NT2/D1 (cell line): ENCODE measurements at regions not wholly inside any gene's neighbourhood (a gene's known extent, or its start where the extent isn't known, plus 50 kb on each side); places are given as distances from the start of the nearest gene placed in this dataset.

Experiments used
- DNase-seq: peaks from one replicate; pipeline ENCODE4 v3.0.0-alpha.2; 2011; ENCODE audit warnings: low read depth, low spot score
- H3K27me3 ChIP-seq: 2 replicates; pipeline ENCODE4 v1.6.0; 2011; ENCODE audit warnings: mild to moderate bottlenecking; ENCODE audit not compliant: insufficient read length, insufficient read depth
- H3K36me3 ChIP-seq: 2 replicates; pipeline ENCODE4 v1.6.1; 2011; ENCODE audit warnings: mild to moderate bottlenecking, low read length, mixed read lengths; ENCODE audit not compliant: insufficient read depth, insufficient read length
- H3K4me1 ChIP-seq: 2 replicates; pipeline ENCODE4 v1.5.1; 2011; ENCODE audit not compliant: insufficient read depth, insufficient read length
- H3K4me3 ChIP-seq: 2 replicates; pipeline ENCODE4 v1.5.1; 2011; ENCODE audit warnings: low read depth; ENCODE audit not compliant: insufficient read length
- H3K9ac ChIP-seq: 2 replicates; pipeline ENCODE4 v1.6.0; 2011; ENCODE audit warnings: low read depth; ENCODE audit not compliant: insufficient read length
- H3K9me3 ChIP-seq: 2 replicates; pipeline ENCODE4 v1.5.1; 2011; ENCODE audit warnings: mild to moderate bottlenecking, low read length; ENCODE audit not compliant: insufficient read depth
- SUZ12 ChIP-seq: IDR thresholded peaks from 2 replicates; pipeline ENCODE4 v1.6.1; 2011; ENCODE audit not compliant: insufficient read length, insufficient read depth; ENCODE audit errors: extremely low read depth
- YY1 ChIP-seq: IDR thresholded peaks from 2 replicates; pipeline ENCODE4 v1.6.1; 2011; ENCODE audit not compliant: insufficient read length, insufficient read depth
- ZNF274 ChIP-seq: IDR thresholded peaks from 2 replicates; pipeline ENCODE4 v1.6.1; 2011; ENCODE audit warnings: mild to moderate bottlenecking, low read depth, low read length

GRCh38 chr11:130645843-130646197 is 197.4 kb downstream of the ADAMTS15 start:
- DNase-seq = no peak
- no peak overlapping the region for H3K9ac ChIP-seq
- no peaks in the 10 kb centered on the region for H3K4me1 ChIP-seq
- H3K27me3 ChIP-seq = no peaks in the 10 kb centered on the region
- TF ChIP-seq YY1 (no peak), ZNF274 (no peak), SUZ12 (no peak)
- no peaks in the 10 kb centered on the region for H3K9me3 ChIP-seq
- no peak overlapping the region for H3K4me3 ChIP-seq
- H3K36me3 ChIP-seq = no peaks in the 10 kb centered on the region

GRCh38 chr11:130646881-130647280 is 198.4 kb downstream of the ADAMTS15 start:
- no peaks in the 10 kb centered on the region for H3K9me3 ChIP-seq
- TF ChIP-seq ZNF274 (no peak), YY1 (no peak), SUZ12 (no peak)
- no peaks in the 10 kb centered on the region for H3K27me3 ChIP-seq
- DNase-seq = no peak
- no peaks in the 10 kb centered on the region for H3K4me1 ChIP-seq
- no peak overlapping the region for H3K4me3 ChIP-seq
- no peaks in the 10 kb centered on the region for H3K36me3 ChIP-seq
- no peak overlapping the region for H3K9ac ChIP-seq

GRCh38 chr11:130647371-130647770 is 198.9 kb downstream of the ADAMTS15 start:
- H3K36me3 ChIP-seq = no peaks in the 10 kb centered on the region
- TF ChIP-seq SUZ12 (no peak), ZNF274 (no peak), YY1 (no peak)

GRCh38 chr11:130649801-130650200 is 201.4 kb downstream of the ADAMTS15 start:
- H3K27me3 ChIP-seq = no peaks in the 10 kb centered on the region

More at GRCh38 chr11:130647371-130647770, 198.9 kb downstream of the ADAMTS15 start:
- no peaks in the 10 kb centered on the region for H3K9me3 ChIP-seq
- DNase-seq = no peak
- H3K9ac ChIP-seq = no peak overlapping the region
- no peaks in the 10 kb centered on the region for H3K27me3 ChIP-seq
- H3K4me1 ChIP-seq = no peaks in the 10 kb centered on the region
- H3K4me3 ChIP-seq = no peak overlapping the region

GRCh38 chr11:130650456-130651030 is 202.1 kb downstream of the ADAMTS15 start:
- no peak overlapping the region for H3K4me3 ChIP-seq
- no peak for DNase-seq
- H3K4me1 ChIP-seq = peaks cover 3% of the 10 kb centered on the region
- no peak overlapping the region for H3K9ac ChIP-seq
- H3K36me3 ChIP-seq = no peaks in the 10 kb centered on the region
- no peaks in the 10 kb centered on the region for H3K27me3 ChIP-seq
- H3K9me3 ChIP-seq = no peaks in the 10 kb centered on the region
- TF ChIP-seq ZNF274 (no peak), SUZ12 (no peak), YY1 (no peak)

More at GRCh38 chr11:130649801-130650200, 201.4 kb downstream of the ADAMTS15 start:
- TF ChIP-seq YY1 = no peak
- no peak for DNase-seq
- Histone ChIP-seq H3K9ac (no peak overlapping the region), H3K4me3 (no peak overlapping the region), H3K36me3 (no peaks in the 10 kb centered on the region), H3K9me3 (no peaks in the 10 kb centered on the region), H3K4me1 (peaks cover 3% of the 10 kb centered on the region)

GRCh38 chr11:130651066-130651855 is 202.8 kb downstream of the ADAMTS15 start:
- Histone ChIP-seq H3K36me3 (no peaks in the 10 kb centered on the region), H3K9ac (no peak overlapping the region), H3K4me3 (no peak overlapping the region), H3K4me1 (peaks cover 3% of the 10 kb centered on the region), H3K27me3 (no peaks in the 10 kb centered on the region), H3K9me3 (peaks cover under 1% of the 10 kb centered on the region)
- TF ChIP-seq ZNF274 (no peak), SUZ12 (no peak), YY1 (no peak)
- no peak for DNase-seq

GRCh38 chr11:130652671-130653335 is 204.4 kb downstream of the ADAMTS15 start:
- Histone ChIP-seq H3K9ac (no peak overlapping the region), H3K4me1 (peaks cover 3% of the 10 kb centered on the region), H3K9me3 (peaks cover 11% of the 10 kb centered on the region), H3K4me3 (no peak overlapping the region), H3K36me3 (no peaks in the 10 kb centered on the region), H3K27me3 (no peaks in the 10 kb centered on the region)
- TF ChIP-seq SUZ12 (no peak), ZNF274 (no peak), YY1 (no peak)
- DNase-seq = no peak
